GM19324 (cell line): ENCODE measurements at regions not wholly inside any gene's neighbourhood (a gene's known extent, or its start where the extent isn't known, plus 50 kb on each side); places are given as distances from the start of the nearest gene placed in this dataset.
A peak's percentile ranks its signal among the peaks of the same experiment; 100 is the strongest.
"Not testable (repeated sequence)": the region's sequence is repeated elsewhere in the genome, so short reads cannot be mapped to it uniquely, and the experiment has no call there.

ENCODE experiments used
- ATAC-seq: cut with Tn5 transposase; IDR thresholded peaks from one replicate; pipeline ENCODE4 v1.9.1; 2021; ENCODE audit warnings: mild to moderate bottlenecking, moderate library complexity; ENCODE audit not compliant: unreplicated experiment, low FRiP score

- no peak for ATAC-seq
Observed at GRCh38 chr7:13111230-13111629, 423.8 kb downstream of the ARL4A start.

GRCh38 chr7:13114240-13114639 lies 426.8 kb downstream of the ARL4A start:
- not testable (repeated sequence) for ATAC-seq

GRCh38 chr7:13115157-13115772 lies 427.8 kb downstream of the ARL4A start:
- no peak for ATAC-seq

DNA sequence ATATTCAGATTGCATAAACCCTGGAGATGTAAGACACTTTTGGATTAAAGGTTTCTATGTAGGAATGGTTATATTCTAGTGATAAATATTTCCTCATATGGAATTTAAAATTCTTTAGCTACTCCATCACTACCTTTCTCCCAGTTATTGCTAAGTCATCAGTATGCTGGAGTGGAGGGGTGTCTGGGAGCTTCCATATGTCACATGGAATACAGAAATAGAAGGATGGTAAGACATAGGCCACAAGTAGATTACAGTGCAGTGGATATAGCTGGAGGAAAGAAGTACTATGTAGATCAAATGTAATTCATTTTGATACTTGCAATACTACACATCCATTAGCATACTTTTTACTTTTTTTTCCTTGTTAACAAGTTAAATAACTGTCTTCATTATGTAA lies 428.4 kb downstream of the ARL4A start:
- no peak for ATAC-seq

GRCh38 chr7:13117103-13117502 lies 429.7 kb downstream of the ARL4A start:
- no peak for ATAC-seq

DNA sequence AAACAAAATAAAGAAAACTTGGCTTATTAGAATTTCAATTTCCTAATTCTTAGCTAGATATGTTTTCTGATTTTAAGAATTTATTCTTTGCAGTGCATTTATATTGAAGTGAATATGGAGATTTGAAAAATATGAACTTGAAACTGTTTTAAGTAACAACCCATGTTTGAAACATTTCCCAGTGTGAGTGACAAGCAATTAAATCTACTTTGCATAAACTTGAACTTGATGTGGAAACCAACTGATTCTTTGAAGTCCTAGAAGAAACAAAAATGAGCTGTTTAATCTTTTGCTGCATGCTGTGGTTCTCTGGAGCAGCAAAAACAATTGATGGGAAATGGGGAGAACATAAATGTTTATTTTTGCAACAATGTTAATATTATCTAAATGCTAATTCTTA lies 430.2 kb downstream of the ARL4A start:
- no peak for ATAC-seq

DNA sequence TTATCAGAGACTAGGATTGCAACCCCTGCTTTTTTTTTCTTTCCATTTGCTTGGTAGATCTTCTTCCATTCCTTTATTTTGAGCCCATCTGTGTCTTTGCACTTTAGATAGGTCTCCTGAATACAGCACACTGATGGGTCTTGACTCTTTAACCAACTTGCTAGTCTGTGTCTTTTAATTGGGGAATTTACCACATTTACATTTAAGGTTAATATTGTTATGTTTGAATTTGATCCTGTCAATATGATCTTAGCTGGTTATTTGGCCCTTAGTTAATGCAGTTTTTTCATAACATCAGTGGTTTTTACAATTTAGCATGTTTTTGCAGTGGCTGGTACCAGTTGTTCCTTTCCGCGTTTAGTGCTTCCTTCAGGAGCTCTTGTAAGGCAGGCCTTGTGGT lies 437.2 kb downstream of the ARL4A start:
- not testable (repeated sequence) for ATAC-seq

GRCh38 chr7:13126347-13126746 lies 438.9 kb downstream of the ARL4A start:
- ATAC-seq, result no peak

DNA sequence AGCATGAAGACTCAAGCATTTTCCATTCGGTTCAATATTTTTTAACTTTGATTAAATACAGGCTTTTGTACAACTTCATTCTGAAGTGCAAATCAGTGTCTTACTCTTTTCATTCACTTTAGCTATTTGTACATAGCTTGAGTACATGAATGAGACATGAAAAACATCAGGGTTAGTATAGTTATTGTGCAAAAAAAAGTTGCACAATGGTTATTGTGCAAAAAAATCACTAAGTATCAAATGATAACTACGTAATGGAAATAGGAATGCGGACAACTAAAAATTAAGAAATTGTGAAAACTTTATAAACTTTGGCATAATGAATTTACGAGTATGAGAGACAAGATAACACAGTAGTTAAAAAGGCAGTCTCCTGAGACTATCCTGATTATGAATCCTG lies 442.9 kb downstream of the ARL4A start:
- no peak for ATAC-seq

GRCh38 chr7:13130906-13131305 lies 443.5 kb downstream of the ARL4A start:
- ATAC-seq, result not testable (repeated sequence)

DNA sequence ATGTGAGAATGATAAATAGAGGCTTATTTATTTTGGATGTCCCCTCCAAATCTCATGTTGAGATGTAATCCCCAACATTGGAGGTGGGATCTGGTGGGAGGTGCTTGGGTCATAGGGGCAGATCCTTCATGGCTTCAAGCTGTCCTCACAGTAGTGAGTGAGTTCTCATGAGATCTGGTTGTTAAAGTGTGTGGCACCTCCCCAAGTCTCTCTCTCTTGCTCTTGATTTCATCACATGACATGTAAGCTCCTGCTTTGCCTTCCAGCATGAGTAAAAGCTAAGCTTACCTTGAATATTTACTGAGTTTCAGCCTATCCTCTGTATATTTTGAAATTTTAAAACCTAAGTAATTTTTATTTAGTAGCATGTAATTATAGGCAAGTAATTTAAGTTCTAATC lies 444.9 kb downstream of the ARL4A start:
- ATAC-seq, result no peak

DNA sequence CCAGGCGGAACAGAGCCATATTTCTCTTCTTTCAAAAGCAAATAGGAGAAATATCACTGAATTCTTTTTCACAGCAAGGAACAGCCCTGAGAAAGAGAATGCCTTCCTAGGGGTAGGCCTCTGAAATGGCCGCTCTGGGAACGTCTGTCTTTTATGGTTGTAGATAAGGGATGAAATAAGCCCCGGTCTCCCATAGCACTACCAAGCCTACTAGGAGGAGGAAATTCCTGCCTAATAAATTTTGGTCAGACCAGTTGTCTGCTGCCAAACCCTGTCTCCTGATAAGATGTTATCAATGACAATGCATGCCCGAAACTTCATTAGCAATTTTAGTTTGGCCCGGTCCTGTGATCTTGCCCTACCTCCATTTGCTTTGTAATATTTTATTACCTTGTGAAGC lies 448.9 kb downstream of the ARL4A start:
- not testable (repeated sequence) for ATAC-seq

- no peak for ATAC-seq
Observed at GRCh38 chr7:13139436-13139835, 452.0 kb downstream of the ARL4A start.

DNA sequence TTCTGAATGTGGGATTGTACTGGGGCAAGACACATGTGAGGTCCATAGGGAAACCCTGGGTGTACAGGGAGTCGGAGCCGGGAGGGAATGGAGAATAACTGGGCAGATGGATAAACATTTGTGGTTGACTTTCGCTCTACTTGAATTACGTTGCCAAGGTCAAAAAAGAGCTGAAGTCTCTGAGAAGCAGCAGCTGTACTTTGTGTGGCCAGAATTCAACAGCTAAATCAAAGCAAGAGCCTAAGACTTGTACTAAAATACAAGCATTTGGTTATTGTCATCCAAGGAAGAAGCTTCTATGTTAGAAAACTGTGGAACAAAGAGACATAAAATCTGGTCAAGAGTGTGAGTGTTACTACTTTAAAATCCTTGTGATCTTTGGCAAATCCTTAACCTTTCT lies 457.2 kb downstream of the ARL4A start:
- no peak for ATAC-seq

DNA sequence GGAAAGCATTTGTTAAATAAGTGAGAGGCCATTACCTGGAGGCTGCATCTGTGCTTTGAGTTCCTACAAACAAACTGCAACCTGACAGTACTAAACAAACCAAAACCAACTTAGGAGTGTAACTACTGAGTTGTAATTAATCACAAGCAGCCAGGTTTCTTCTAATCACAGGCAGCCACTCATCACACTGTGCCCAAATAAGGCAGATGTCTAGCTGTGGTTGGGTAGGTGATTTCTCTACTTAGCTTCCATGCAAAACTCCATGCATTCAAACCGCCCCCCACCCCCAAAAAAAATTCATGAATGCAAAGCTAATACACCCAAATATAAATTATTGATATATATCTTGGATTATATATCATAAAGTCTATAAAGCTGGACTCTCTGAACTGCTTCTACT lies 461.1 kb downstream of the ARL4A start:
- ATAC-seq, result no peak

GRCh38 chr7:13151978-13152377 lies 464.5 kb downstream of the ARL4A start:
- no peak for ATAC-seq

DNA sequence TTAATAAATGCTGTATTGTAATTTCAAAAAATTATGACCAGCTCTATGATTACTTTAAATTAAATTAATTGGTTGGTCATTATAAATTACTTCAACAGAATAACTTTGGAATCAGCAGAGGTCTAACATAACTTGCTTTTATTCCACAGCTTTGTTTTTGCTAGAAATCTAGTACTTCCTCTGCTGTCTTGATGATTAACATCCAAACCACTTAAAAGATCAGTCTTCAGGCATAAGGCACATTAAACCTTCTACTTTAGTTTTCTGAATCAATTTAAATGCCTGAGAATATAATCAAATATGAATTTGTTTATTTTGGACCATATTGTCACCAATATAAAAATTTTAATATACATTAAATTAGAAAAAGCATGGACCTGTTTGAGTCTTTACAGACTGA lies 465.3 kb downstream of the ARL4A start:
- ATAC-seq, result no peak

- ATAC-seq, result no peak
Observed at GRCh38 chr7:13153266-13153665, 465.8 kb downstream of the ARL4A start.

GRCh38 chr7:13153742-13154141 lies 466.3 kb downstream of the ARL4A start:
- no peak for ATAC-seq

DNA sequence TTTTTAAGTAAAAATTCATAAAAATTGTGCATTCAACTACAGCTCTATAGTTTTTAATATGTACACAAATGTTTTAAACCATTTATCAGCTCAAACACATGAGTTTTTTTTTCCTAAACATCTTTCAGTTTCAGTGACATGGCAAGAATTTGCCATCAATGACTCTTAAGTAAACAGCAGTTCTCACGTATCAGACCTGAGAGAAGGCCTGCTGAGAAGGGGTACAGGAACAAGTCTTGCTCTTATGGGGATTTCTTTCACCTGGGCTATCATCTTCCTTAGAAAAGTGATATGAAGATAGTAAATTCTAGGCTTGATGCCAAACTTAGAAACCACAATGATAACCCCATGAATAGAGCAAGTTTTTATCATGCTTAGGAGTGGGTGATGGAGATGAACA lies 467.8 kb downstream of the ARL4A start:
- ATAC-seq, result no peak

DNA sequence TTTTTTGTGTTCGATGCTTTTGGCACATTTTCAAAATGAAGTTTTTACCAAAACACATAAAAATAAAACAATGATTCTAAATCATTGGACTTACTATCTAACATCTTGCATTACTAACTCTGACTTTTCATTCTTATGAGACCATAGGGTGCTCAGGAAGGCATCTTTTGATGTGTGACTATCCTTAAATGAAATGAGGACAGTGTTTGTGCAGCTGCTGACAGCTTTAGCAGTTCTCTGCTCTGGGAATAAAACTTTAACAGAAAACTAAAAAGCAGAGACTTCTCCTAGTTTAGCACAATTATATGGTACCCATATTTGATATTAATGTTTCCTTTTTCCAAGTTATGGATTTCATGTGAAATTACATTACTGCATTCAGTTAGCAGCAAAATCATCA lies 471.6 kb downstream of the ARL4A start:
- no peak for ATAC-seq

GRCh38 chr7:13159467-13160184 lies 472.2 kb downstream of the ARL4A start:
- peak; percentile 50 for ATAC-seq
